ENCODE measurements at regions not wholly inside any gene's neighbourhood (a gene's known extent, or its start where the extent isn't known, plus 50 kb on each side); places are given as distances from the start of the nearest gene placed in this dataset.

- TF ChIP-seq, protein P1, sequence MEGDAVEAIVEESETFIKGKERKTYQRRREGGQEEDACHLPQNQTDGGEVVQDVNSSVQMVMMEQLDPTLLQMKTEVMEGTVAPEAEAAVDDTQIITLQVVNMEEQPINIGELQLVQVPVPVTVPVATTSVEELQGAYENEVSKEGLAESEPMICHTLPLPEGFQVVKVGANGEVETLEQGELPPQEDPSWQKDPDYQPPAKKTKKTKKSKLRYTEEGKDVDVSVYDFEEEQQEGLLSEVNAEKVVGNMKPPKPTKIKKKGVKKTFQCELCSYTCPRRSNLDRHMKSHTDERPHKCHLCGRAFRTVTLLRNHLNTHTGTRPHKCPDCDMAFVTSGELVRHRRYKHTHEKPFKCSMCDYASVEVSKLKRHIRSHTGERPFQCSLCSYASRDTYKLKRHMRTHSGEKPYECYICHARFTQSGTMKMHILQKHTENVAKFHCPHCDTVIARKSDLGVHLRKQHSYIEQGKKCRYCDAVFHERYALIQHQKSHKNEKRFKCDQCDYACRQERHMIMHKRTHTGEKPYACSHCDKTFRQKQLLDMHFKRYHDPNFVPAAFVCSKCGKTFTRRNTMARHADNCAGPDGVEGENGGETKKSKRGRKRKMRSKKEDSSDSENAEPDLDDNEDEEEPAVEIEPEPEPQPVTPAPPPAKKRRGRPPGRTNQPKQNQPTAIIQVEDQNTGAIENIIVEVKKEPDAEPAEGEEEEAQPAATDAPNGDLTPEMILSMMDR (IDR thresholded peaks at IDR 0.05): no peak
- H3K9me3 ChIP-seq: no peaks in the 10 kb centered on the region
- no peaks in the 10 kb centered on the region for H3K4me1 ChIP-seq
- no peak overlapping the region for H3K27ac ChIP-seq
- ATAC-seq: no peak
- H3K27me3 ChIP-seq: no peaks in the 10 kb centered on the region
- H3K4me3 ChIP-seq: no peak overlapping the region
- intact Hi-C loops (cut with DNase I): no loop called here
- DNase-seq: no peak
- no peaks in the 10 kb centered on the region for H3K36me3 ChIP-seq
Measured at GRCh38 chr12:58249610-58250009, 308.2 kb downstream of the ATP23 start.

DNA sequence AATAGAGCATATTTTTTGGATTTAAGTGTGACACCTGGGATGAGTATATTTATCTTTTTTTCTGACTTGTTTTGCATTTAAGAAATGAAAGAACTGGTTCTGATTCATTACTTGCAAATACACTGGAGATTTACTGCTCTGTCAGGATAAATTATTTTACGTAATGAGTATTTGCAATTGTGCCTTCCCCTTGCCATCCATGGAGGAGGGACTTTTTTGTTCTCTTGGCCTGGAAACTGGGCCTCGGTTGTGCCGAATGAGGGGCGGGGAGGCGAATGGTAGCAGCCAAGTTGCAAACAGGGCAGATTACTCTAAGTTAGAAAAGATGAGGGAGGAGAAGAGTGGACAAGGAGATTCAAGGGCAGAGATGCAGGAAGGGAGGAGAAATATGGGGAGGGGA, 308.7 kb downstream of the ATP23 start:
- intact Hi-C loops (cut with DNase I): no loop called here
- no peak for DNase-seq

DNA sequence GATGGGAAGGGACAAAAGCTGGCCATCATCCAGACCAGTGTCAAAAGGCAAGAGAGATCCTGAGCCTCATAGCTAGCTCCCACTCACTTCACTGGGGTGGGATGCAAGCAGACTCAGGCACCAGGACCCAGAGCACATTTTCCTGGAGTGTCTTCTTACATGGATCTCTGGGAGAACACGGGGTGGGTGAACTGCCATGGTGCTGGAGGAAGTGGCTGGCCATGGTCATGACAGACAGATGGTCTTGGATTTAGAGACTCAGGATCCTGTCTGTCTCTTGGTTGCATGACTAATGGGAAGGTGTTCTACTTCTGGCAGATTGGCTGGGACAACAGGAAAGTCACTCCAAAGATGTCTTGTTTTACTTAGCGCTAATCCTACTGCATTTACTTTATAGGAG, 311.5 kb downstream of the ATP23 start:
- Histone ChIP-seq H3K4me1 (no peaks in the 10 kb centered on the region), H3K4me3 (no peak overlapping the region), H3K27ac (no peak overlapping the region), H3K36me3 (no peaks in the 10 kb centered on the region), H3K27me3 (no peaks in the 10 kb centered on the region), H3K9me3 (no peaks in the 10 kb centered on the region)
- ATAC-seq (no peak), DNase-seq (no peak)
- intact Hi-C loops (cut with DNase I): no loop called here
- TF ChIP-seq, protein P1 (IDR thresholded peaks at IDR 0.05): no peak

More for the DNA sequence above, 308.7 kb downstream of the ATP23 start:
- Histone ChIP-seq H3K27me3 (no peaks in the 10 kb centered on the region), H3K4me1 (no peaks in the 10 kb centered on the region), H3K4me3 (no peak overlapping the region), H3K9me3 (no peaks in the 10 kb centered on the region), H3K36me3 (no peaks in the 10 kb centered on the region), H3K27ac (no peak overlapping the region)
- TF ChIP-seq, protein P1 (IDR thresholded peaks at IDR 0.05): no peak
- no peak for ATAC-seq

GRCh38 chr12:58253663-58254062, 312.3 kb downstream of the ATP23 start:
- ATAC-seq (no peak), DNase-seq (no peak)
- Histone ChIP-seq H3K4me3 (no peak overlapping the region), H3K27me3 (no peaks in the 10 kb centered on the region), H3K4me1 (no peaks in the 10 kb centered on the region), H3K9me3 (no peaks in the 10 kb centered on the region), H3K27ac (no peak overlapping the region), H3K36me3 (no peaks in the 10 kb centered on the region)
- intact Hi-C loops (cut with DNase I): no loop called here
- TF ChIP-seq, protein P1 (IDR thresholded peaks at IDR 0.05): no peak

DNA sequence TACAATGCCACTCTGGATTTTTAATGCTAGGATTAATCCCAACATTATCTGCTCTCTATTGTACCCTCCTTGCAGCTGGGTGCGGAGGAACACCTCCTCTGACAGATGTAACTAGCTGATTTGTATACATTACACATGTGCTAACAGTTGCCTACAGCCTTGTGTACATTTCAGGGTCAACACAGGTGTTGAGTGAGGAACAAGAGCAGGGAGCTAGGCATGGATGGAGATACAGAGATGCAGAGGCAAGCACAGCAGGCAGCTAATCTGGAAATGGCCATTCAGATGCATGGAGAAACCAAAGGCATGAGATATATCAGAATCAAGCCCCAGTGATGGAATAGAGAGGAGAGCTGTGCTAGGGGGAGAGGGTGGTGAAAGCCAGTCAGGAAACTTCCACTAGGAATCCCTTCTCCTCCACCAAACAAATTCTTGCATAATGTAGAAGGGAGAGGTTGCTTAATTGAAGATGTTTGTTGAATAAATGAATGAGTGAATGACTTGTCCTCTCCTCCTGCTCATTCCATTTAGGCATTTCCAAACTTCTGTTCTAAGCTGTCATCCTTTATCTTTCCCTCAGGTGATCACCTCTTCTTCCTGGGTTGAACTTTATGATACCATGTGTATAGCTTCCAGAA, 313.2 kb downstream of the ATP23 start:
- Histone ChIP-seq H3K27me3 (no peaks in the 10 kb centered on the region), H3K9me3 (no peaks in the 10 kb centered on the region), H3K4me1 (no peaks in the 10 kb centered on the region), H3K27ac (no peak overlapping the region), H3K36me3 (no peaks in the 10 kb centered on the region), H3K4me3 (no peak overlapping the region)
- ATAC-seq (no peak), DNase-seq (no peak)
- intact Hi-C loops (cut with DNase I): no loop called here
- TF ChIP-seq, protein P1 (IDR thresholded peaks at IDR 0.05): no peak

DNA sequence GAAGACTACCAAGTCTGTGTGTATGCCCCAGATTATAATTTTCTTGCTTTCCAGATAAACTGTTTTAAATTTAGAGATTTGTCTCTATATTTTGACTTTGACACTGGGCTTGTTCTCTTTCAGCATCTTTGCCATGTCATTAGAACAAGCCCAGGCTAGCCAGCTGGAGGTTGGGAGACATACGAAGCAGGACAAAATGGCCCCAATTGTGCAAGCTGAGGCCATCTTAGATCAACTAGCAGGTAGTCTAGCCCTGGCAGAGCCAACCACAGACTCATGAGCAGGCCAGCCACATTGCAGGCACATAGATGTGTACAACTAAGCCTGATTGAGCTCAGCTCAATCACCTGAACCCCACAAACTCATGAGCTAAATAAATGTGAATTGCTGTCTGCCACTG, 321.4 kb downstream of the ATP23 start:
- ATAC-seq (no peak), DNase-seq (no peak)
- intact Hi-C loops (cut with DNase I): no loop called here
- H3K27ac ChIP-seq: no peak overlapping the region
- H3K27me3 ChIP-seq: no peaks in the 10 kb centered on the region
- H3K36me3 ChIP-seq: no peaks in the 10 kb centered on the region
- H3K4me3 ChIP-seq: no peak overlapping the region
- TF ChIP-seq, protein P1 (IDR thresholded peaks at IDR 0.05): no peak
- no peaks in the 10 kb centered on the region for H3K4me1 ChIP-seq
- no peaks in the 10 kb centered on the region for H3K9me3 ChIP-seq
